ENCODE measurements at regions not wholly inside any gene's neighbourhood (a gene's known extent, or its start where the extent isn't known, plus 50 kb on each side); places are given as distances from the start of the nearest gene placed in this dataset.

GRCh38 chr2:128622371-128622770 is 303.7 kb upstream of the HS6ST1 start:
- TF ChIP-seq, protein P1, sequence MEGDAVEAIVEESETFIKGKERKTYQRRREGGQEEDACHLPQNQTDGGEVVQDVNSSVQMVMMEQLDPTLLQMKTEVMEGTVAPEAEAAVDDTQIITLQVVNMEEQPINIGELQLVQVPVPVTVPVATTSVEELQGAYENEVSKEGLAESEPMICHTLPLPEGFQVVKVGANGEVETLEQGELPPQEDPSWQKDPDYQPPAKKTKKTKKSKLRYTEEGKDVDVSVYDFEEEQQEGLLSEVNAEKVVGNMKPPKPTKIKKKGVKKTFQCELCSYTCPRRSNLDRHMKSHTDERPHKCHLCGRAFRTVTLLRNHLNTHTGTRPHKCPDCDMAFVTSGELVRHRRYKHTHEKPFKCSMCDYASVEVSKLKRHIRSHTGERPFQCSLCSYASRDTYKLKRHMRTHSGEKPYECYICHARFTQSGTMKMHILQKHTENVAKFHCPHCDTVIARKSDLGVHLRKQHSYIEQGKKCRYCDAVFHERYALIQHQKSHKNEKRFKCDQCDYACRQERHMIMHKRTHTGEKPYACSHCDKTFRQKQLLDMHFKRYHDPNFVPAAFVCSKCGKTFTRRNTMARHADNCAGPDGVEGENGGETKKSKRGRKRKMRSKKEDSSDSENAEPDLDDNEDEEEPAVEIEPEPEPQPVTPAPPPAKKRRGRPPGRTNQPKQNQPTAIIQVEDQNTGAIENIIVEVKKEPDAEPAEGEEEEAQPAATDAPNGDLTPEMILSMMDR (IDR thresholded peaks at IDR 0.05; ENCODE audit: insufficient read depth, low read length) = no peak
- no peak for TF ChIP-seq POLR2AphosphoS5 (IDR thresholded peaks at IDR 0.05; ENCODE audit: low read depth)

All from HL-60 (cell line).